Left ventricle myocardium inferior (tissue), 1 donor: ENCODE measurements at regions not wholly inside any gene's neighbourhood (a gene's known extent, or its start where the extent isn't known, plus 50 kb on each side); places are given as distances from the start of the nearest gene placed in this dataset.

Experiments used
- DNase-seq: peaks from one replicate; pipeline ENCODE4 v3.0.0-alpha.2; 2020
- H3K27ac ChIP-seq: fragments of 200-600 bp; replicated peaks from 2 replicates; pipeline ENCODE4 v1.8.0; 2021
- H3K27me3 ChIP-seq: fragments of 200-600 bp; 2 replicates; pipeline ENCODE4 v1.8.0; 2021; ENCODE audit warnings: low read depth
- H3K36me3 ChIP-seq: fragments of 200-600 bp; 2 replicates; pipeline ENCODE4 v1.8.0; 2021
- H3K4me1 ChIP-seq: fragments of 200-600 bp; 2 replicates; pipeline ENCODE4 v1.8.0; 2021
- H3K4me3 ChIP-seq: fragments of 200-600 bp; 2 replicates; pipeline ENCODE4 v1.8.0; 2021; ENCODE audit warnings: mild to moderate bottlenecking, moderate library complexity
- H3K9me3 ChIP-seq: fragments of 200-600 bp; replicated peaks from 2 replicates; pipeline ENCODE4 v1.8.0; 2021
- intact Hi-C: fragments of 100-400 bp; cut with micrococcal nuclease; formaldehyde crosslinking; loops from one replicate; pipeline ENCODE4 v1.11.0; 2022
- TF ChIP-seq, protein P1 (sequence below): fragments of 200-600 bp; IDR thresholded peaks from 2 replicates; pipeline ENCODE4 v1.8.0; 2021; ENCODE audit warnings: antibody characterized with exemption, mild to moderate bottlenecking, borderline replicate concordance
- donor health status: DM: no; HTN: yes; CAD: no; lungs with severe emphysema.

DNA sequence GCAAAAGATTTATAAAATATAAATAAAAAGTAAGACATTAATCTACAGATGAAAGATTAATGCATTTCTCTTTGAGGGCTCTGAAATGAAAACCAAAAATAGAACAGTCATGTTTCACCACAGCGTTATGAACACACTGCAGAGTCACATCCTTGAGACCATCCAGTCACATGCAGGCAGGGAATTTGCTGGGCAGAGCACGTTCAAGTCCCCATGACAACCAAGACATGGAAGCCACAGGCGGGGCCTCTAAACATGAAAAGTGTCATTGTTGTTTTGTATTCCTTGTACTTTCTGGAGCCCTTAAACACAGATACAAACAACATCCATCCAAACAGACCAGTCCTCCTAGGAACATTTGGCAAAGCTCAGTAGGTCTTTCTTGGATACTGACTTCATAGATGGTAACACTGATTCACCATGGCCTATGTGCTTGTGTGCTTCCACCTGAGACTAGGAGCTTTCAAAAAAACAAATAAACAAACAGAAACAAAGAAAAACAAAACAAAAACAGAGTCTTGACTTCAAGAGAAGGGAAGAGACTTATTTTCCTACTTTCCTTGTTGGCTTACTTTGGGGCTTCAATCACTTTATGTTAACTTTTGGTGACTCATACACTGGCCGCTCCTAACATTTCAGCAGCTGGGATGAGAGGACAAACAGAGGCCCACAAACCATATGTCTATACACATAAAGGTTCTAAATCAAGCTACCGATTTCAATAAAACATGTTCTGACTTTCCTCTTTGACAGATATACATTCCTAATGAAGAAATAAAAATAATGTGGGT, 99.5 kb upstream of the CCDC85A start:
- intact Hi-C loops: no loop called here
- H3K4me3 ChIP-seq: no peak overlapping the region
- no peaks in the 10 kb centered on the region for H3K36me3 ChIP-seq
- peaks cover 5% of the 10 kb centered on the region for H3K9me3 ChIP-seq
- H3K4me1 ChIP-seq: no peaks in the 10 kb centered on the region
- TF ChIP-seq, protein P1, sequence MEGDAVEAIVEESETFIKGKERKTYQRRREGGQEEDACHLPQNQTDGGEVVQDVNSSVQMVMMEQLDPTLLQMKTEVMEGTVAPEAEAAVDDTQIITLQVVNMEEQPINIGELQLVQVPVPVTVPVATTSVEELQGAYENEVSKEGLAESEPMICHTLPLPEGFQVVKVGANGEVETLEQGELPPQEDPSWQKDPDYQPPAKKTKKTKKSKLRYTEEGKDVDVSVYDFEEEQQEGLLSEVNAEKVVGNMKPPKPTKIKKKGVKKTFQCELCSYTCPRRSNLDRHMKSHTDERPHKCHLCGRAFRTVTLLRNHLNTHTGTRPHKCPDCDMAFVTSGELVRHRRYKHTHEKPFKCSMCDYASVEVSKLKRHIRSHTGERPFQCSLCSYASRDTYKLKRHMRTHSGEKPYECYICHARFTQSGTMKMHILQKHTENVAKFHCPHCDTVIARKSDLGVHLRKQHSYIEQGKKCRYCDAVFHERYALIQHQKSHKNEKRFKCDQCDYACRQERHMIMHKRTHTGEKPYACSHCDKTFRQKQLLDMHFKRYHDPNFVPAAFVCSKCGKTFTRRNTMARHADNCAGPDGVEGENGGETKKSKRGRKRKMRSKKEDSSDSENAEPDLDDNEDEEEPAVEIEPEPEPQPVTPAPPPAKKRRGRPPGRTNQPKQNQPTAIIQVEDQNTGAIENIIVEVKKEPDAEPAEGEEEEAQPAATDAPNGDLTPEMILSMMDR: no peak
- no peak for DNase-seq
- H3K27ac ChIP-seq: no peak overlapping the region
- H3K27me3 ChIP-seq: no peaks in the 10 kb centered on the region

DNA sequence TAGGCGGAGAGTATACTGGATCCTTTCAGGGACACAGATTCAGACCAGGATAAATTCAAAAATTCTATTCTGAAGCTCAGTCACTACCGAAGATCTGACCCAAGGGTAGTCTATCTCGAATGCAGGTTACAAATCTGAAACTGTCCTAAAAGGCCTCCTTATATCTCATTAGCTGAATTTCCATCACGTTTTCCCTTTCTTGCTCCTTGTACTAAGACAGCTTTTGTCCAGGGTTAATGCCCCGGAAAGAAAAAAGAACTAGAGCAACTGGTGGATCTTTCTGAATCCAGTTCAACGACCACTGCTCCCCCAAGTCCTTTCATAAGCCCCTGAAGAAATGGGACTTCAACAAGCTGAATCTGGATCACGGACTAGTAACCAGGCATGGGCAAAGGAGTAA, 97.5 kb upstream of the CCDC85A start:
- intact Hi-C loops: no loop called here

DNA sequence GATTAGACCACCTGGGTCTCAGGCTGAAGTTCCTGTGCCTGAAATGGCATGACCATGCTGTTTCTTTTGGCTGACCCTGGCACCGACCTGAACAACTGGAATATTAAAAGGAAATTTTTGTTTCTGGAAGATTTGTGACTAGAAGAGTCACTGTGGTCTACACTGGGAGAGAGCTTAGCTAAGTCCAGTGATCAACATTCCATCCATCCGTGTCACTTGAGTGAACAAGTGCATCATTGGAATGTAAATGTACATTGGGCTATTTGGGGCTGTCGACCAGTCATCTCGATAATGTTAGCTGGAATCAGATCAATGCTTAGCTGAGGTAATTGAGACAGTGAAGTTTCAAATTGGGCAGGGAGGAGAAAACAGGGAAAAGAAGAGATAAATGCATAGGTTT, 95.4 kb upstream of the CCDC85A start:
- TF ChIP-seq, protein P1: no peak
- H3K27ac ChIP-seq: no peak overlapping the region
- H3K4me1 ChIP-seq: no peaks in the 10 kb centered on the region
- intact Hi-C loops: no loop called here
- DNase-seq: no peak
- H3K9me3 ChIP-seq: no peaks in the 10 kb centered on the region
- H3K27me3 ChIP-seq: peaks cover 16% of the 10 kb centered on the region
- H3K36me3 ChIP-seq: no peaks in the 10 kb centered on the region
- H3K4me3 ChIP-seq: no peak overlapping the region

More for the DNA sequence above, 97.5 kb upstream of the CCDC85A start:
- TF ChIP-seq, protein P1: no peak
- Histone ChIP-seq H3K9me3 (peaks cover 4% of the 10 kb centered on the region), H3K36me3 (no peaks in the 10 kb centered on the region), H3K4me1 (no peaks in the 10 kb centered on the region), H3K27ac (no peak overlapping the region), H3K27me3 (no peaks in the 10 kb centered on the region), H3K4me3 (no peak overlapping the region)
- no peak for DNase-seq

DNA sequence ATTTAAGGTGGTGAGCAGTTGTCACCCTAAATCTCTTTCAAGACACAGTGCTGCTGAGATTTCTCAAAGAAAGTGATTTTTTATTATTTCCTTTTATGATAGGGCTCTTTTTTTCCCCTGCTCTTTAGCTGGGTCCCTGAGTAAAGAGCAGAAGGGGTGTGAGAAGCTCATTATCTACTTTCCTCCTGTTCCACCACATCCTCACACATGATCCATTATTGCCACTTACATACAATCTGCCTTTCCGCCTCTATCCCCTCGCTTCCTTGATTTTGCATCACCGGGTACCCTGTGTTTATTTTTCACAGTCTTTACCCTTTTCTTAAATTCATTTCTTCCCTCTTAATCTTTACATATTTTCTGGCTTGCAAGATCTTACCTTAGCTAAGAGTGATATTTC, 93.9 kb upstream of the CCDC85A start:
- no peak for DNase-seq
- Histone ChIP-seq H3K27me3 (peaks cover 18% of the 10 kb centered on the region), H3K4me3 (no peak overlapping the region), H3K9me3 (no peaks in the 10 kb centered on the region), H3K36me3 (no peaks in the 10 kb centered on the region), H3K27ac (no peak overlapping the region), H3K4me1 (no peaks in the 10 kb centered on the region)
- intact Hi-C loops: no loop called here
- TF ChIP-seq, protein P1: no peak

DNA sequence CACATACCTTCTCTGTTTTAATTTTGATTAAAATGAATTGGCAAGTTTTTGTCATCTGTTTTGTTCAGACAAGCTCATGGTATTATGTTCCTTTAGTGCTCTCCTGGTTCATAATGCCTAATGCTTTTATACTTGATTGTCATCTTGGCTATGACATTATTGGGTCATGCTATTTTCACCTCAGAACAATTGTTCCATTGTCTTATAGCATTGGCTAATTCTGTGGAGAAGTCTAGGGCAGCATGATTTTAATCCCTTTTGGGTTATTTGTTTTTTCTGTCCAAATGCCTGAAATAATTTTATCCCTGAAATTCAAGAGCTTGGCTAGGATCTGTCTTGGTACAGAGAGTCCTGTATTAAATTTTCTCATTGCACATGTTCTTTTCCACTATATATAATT, 83.8 kb upstream of the CCDC85A start:
- Histone ChIP-seq H3K9me3 (no peaks in the 10 kb centered on the region), H3K36me3 (no peaks in the 10 kb centered on the region), H3K4me1 (peaks cover 4% of the 10 kb centered on the region), H3K4me3 (no peak overlapping the region), H3K27me3 (no peaks in the 10 kb centered on the region), H3K27ac (no peak overlapping the region)
- intact Hi-C loops: no loop called here
- TF ChIP-seq, protein P1: no peak
- no peak for DNase-seq
